Mesenteric fat pad (tissue), 1 donor: ENCODE measurements at regions not wholly inside any gene's neighbourhood (a gene's known extent, or its start where the extent isn't known, plus 50 kb on each side); places are given as distances from the start of the nearest gene placed in this dataset.
"Not testable (repeated sequence)": the region's sequence is repeated elsewhere in the genome, so short reads cannot be mapped to it uniquely, and the experiment has no call there.

Experiments used
- DNase-seq: peaks from one replicate; pipeline ENCODE4 v3.0.0-alpha.2; 2020; ENCODE audit warnings: low spot score
- donor health status: DM: yes; HTN: yes; CAD: no.

DNA sequence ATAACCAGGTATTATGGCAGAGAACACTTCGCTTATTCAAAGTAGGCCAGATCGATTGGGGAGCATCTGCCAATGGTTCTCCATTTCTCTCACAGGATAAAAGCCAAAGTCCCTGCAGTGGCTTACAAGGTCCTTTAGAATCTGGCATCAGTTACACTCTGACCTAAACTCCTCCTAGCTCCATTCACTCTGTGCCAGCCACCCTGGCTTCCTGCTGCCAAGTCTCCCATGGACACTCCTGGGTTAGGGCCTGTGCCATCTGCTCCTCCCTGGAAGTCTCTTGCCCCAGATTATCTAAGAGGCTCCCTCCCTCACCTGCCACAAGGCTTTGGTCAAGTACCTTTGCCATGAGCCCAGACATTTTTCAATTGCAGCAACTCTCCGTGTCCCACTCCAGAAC is 649.2 kb downstream of the DACH1 start:
- DNase-seq = no peak

- no peak for DNase-seq
Observed at GRCh38 chr13:71214821-71215220, 652.2 kb downstream of the DACH1 start.

DNA sequence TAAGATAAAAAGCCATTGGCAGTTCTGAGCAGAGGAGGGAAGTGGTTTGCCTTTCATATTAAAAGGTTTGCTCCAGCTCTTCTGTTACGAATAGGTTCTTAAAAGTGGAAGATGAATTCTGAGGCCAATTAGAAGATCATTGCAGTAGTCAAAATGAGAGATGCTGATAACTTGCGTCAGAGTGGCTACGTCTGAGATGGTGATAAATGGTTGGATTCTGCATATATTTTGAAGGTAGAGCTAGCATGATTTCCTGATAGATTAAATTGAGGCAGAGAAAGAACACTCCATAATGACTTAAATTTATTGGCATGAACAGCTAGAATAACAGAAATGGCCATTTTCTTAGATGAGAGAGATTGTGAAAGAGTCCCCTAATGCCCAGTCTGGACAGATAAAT is 652.6 kb downstream of the DACH1 start:
- no peak for DNase-seq

DNA sequence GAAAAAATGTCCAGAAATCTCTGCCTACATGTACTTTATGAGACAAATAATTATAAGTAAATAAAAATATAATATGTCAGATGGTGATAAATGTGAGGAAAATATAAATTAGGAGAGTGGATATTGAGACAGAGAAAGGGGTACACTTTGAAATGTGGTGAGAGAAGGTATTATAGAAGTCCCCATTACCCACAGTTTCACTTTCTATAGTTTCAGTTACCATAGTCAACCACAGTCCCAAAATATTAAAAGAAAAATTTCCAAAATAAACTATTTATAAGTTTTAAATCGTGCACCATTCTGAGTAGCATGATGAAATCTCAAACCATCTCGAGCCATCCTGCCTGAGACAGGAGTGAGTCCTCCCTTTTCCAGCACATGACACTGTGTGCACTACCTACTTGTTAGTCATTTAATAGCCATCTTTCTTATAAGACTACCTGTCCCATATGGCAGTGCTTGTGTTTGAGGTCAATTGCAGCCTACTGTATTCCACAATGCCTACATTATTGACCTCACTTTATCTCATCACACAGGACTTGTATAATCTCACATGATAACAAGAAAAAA is 653.7 kb downstream of the DACH1 start:
- DNase-seq = no peak

GRCh38 chr13:71210861-71211260 is 656.1 kb downstream of the DACH1 start:
- DNase-seq = no peak

- no peak for DNase-seq
Observed at GRCh38 chr13:71209217-71209616, 657.8 kb downstream of the DACH1 start.

DNA sequence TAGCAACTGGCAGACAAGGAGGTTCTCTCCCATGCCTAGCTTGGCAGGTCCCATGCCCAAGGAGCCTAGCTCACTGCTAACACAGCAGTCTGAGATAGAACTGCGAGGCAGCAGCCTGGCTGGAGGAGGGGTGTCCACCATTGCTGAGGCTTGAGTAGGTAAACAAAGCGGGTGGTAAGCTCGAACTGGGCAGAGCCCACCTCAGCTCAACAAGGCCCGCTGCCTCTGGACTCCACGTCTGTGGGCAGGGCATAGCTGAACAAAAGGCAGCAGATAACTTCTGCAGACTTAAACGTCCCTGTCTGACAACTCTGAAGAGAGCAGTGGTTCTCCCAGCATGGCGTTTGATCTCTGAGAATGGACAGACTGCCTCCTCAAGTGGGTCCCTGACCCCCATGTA is 682.4 kb downstream of the DACH1 start:
- not testable (repeated sequence) for DNase-seq

GRCh38 chr13:71183352-71183751 is 683.7 kb downstream of the DACH1 start:
- not testable (repeated sequence) for DNase-seq

- no peak for DNase-seq
Observed at GRCh38 chr13:71171740-71172139, 695.3 kb downstream of the DACH1 start.

- DNase-seq = no peak
Observed at GRCh38 chr13:71169180-71169579, 697.8 kb downstream of the DACH1 start.

DNA sequence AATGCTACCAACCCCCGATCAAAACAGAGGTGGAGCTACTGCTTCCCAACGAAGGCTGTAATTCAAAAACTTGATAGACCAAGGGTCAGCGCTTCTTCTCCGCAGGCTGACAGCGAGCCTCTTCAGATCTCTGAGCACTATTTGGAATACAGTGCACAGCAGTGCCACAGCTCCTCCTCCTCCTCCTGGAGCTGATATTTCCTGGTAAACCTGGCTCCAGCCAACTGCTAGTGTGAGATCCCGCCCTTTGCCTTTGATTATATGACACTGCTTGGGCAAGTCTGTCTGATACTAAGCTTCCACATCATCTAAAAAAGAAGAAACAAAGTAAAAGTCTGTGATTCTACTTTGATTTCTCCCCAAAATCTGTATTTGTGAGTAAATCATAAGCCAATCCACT is 710.5 kb downstream of the DACH1 start:
- DNase-seq = no peak

DNA sequence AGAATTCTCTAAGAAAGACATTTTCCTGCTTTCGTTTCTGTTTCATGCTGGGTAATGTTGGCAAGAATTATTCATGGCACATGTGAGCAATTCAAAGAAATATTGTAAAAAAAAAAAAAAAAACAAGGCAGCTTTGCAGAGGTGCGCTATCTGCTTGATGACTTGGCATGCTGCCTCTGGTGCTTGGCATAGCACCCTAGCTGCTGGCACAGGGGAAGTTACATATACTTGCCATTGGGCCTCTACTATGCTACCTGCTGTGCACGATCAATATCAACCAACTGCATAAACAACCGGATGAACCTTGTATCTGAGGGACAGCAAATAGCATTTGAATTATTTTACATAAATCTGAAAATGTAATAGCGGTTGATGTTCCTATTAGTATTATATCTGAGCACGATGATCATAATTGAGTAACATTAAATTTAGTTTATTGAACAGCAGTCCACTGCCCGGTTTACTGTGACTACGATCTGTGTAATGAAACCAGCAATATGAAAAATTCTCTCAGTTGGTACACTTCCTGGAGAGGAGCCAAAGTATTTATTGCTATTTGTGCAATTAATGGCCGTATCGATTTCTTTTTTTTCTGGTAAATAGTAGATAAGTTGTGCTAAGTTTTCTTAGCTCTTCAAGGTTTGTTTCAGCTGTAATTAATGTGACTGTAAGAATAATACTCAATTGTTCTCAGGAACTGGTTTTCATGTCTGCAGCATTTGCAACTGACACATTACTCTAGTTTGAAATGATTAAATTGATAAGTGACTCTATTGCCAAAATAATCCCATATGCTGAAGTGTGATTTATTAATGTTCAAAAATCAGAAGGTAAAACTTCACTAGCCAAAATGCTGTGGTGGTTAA is 717.3 kb downstream of the DACH1 start:
- no peak for DNase-seq

DNA sequence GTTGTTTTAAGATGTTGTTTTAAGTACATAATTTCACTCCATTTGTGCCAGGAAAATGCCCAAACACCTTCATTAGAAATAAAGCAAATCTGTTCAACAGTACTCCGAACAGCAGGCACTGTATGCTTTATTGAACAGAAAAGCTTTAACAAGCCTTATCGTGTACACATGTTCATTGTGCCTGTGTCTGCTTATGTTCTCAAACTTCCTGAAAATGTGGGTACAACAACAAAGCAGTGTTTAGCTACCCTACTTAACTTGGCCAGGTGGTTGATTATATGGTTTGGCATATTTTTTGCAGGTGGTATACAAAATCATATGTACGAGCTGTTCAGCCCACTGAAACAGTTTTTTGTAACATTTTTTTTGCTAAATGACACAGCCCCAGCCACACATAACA is 718.0 kb downstream of the DACH1 start:
- DNase-seq = no peak

- no peak for DNase-seq
Observed at GRCh38 chr13:71148396-71148795, 718.6 kb downstream of the DACH1 start.

- no peak for DNase-seq
Observed at GRCh38 chr13:71144883-71145282, 722.1 kb downstream of the DACH1 start.

DNA sequence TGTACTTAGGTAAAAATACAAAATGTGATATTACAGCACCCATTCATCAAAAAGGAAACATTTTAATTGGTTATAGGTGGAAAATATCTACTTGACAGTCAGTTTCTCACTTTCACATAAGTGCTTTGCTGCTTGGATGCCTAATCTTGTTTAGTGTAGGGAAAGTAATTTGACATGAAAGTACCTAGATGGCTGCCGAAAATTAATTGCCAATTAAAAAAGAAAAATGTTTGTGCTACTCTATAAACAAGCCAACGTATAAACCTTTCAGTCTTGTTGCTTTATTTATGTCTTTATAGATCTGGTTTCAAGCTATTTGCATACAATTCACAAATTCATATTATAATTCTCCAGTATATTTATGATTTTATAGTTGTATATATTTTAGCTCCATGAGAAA is 729.9 kb downstream of the DACH1 start:
- no peak for DNase-seq

DNA sequence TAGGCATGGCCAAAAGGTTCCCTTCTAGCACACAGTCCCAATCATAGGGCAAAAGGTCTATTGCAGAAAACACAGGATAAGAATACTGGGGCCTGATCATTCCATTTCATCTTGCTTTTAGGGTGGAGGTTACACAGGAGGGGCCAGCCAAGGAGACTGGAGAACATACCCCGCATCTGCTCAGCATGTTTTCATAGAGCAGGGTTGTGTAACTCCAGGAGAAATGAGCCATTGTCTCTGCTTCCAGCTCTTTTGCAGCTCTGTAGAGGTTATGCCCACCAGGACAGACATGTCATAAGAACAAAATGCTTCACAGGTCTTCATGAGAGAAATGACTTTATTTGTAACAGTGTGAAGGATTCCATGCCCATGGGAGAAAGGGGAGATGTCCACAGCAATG is 742.8 kb downstream of the DACH1 start:
- DNase-seq = no peak

DNA sequence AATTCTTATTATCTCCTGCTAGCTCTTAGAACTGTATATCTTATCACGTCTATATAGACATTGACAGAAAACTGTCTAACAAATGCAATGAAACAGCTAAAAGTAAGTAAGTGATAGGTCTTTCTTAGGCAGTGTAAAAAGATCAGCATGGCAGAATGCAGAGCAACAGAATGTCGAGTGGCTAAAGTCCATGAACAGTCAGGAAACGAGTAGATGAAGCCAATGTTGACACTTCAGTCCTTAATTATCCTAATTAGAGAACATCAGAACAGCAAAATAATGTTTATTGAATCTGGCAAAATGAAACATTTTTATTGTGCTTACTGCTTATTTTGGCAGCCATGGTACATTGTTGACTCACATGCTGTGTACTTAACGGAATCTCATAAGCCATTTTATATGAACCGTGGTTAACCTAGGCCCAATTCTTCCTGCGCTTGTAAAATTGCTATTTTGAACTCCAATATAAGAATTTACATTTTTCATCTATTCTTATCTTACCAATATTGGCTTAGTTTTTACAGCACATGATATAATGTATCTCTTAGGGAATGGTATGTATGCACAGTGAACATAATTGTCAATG is 748.1 kb downstream of the DACH1 start:
- no peak for DNase-seq

GRCh38 chr13:71117920-71118319 is 749.1 kb downstream of the DACH1 start:
- no peak for DNase-seq

DNA sequence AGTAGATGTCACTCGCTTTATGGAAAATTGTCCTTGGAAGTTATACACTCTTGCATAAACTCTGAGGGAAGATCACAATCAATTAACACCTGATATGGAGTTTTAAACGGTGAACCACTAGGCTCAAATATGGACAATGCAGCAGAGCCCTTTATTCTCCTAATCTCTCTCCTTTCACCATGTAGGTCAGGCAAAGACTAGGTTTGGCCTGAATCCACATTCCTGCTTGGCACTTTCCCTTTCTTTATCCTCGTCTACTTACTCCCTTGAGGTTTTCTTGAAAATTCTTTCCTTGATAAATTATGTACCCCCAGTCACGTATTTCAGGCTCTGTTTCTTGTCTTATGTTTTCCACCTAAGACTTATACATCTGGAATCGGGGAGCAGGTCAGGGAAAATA is 751.7 kb downstream of the DACH1 start:
- no peak for DNase-seq

GRCh38 chr13:71096421-71096820 is 770.6 kb downstream of the DACH1 start:
- DNase-seq = no peak

DNA sequence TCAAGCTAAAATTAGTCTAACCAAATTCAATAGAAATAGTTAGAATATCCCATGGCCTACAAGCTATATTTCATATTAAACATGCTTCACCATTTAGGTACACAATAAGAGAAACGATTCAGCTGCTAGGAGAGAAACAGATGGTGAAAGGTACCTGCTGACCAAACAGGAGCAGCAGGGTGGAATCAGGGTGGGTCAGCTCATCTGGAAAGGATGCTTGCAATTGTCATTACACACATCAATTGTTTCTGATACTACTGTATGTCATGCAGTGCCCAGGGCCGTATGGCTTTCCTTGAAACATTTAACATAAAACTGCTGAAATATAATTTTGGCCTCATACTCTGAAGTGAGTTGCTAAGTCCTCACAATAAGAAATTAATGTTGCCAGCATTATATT is 776.0 kb downstream of the DACH1 start:
- DNase-seq = no peak

- DNase-seq = no peak
Observed at GRCh38 chr13:71089056-71089455, 777.9 kb downstream of the DACH1 start.
